ENCODE measurements at regions not wholly inside any gene's neighbourhood (a gene's known extent, or its start where the extent isn't known, plus 50 kb on each side); places are given as distances from the start of the nearest gene placed in this dataset.

DNA sequence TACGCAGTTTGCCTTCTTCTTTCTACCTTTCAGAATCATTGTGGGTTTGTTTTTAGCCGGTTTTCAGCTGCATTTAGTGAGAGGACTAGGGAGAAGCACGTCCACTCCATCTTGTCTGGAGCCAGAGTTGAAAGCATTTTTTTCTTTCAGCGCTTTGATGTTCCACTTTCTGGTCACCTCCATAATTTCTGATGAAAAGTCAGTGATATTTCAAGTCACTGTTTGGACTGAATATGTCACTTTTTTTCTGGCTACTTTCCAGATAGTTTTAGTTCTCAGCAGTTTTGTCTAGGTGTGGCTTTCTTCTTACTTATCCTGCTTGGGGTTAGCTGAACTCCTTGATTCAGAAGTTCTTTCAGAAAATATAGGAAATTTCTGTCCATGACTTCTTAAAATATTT, 123.9 kb upstream of the IER5L start:
- TF ChIP-seq, protein P1, sequence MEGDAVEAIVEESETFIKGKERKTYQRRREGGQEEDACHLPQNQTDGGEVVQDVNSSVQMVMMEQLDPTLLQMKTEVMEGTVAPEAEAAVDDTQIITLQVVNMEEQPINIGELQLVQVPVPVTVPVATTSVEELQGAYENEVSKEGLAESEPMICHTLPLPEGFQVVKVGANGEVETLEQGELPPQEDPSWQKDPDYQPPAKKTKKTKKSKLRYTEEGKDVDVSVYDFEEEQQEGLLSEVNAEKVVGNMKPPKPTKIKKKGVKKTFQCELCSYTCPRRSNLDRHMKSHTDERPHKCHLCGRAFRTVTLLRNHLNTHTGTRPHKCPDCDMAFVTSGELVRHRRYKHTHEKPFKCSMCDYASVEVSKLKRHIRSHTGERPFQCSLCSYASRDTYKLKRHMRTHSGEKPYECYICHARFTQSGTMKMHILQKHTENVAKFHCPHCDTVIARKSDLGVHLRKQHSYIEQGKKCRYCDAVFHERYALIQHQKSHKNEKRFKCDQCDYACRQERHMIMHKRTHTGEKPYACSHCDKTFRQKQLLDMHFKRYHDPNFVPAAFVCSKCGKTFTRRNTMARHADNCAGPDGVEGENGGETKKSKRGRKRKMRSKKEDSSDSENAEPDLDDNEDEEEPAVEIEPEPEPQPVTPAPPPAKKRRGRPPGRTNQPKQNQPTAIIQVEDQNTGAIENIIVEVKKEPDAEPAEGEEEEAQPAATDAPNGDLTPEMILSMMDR (IDR thresholded peaks at IDR 0.05; ENCODE audit: low read depth, low read length, missing input control): no peak
- no peak for TF ChIP-seq EGR1 (IDR thresholded peaks at IDR 0.05; ENCODE audit: low read depth in 2 of 2)
- TF ChIP-seq, protein P2, sequence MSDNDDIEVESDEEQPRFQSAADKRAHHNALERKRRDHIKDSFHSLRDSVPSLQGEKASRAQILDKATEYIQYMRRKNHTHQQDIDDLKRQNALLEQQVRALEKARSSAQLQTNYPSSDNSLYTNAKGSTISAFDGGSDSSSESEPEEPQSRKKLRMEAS (IDR thresholded peaks at IDR 0.05): no peak
- TF ChIP-seq RAD21 (IDR thresholded peaks at IDR 0.05): no peak
- no peak for TF ChIP-seq JUND (IDR thresholded peaks at IDR 0.05)
- TF ChIP-seq, protein P3, sequence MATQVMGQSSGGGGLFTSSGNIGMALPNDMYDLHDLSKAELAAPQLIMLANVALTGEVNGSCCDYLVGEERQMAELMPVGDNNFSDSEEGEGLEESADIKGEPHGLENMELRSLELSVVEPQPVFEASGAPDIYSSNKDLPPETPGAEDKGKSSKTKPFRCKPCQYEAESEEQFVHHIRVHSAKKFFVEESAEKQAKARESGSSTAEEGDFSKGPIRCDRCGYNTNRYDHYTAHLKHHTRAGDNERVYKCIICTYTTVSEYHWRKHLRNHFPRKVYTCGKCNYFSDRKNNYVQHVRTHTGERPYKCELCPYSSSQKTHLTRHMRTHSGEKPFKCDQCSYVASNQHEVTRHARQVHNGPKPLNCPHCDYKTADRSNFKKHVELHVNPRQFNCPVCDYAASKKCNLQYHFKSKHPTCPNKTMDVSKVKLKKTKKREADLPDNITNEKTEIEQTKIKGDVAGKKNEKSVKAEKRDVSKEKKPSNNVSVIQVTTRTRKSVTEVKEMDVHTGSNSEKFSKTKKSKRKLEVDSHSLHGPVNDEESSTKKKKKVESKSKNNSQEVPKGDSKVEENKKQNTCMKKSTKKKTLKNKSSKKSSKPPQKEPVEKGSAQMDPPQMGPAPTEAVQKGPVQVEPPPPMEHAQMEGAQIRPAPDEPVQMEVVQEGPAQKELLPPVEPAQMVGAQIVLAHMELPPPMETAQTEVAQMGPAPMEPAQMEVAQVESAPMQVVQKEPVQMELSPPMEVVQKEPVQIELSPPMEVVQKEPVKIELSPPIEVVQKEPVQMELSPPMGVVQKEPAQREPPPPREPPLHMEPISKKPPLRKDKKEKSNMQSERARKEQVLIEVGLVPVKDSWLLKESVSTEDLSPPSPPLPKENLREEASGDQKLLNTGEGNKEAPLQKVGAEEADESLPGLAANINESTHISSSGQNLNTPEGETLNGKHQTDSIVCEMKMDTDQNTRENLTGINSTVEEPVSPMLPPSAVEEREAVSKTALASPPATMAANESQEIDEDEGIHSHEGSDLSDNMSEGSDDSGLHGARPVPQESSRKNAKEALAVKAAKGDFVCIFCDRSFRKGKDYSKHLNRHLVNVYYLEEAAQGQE (IDR thresholded peaks at IDR 0.05): no peak
- no peak for TF ChIP-seq FOXA1 (IDR thresholded peaks at IDR 0.05)
- no peak for TF ChIP-seq TAF1 (conservative IDR thresholded peaks at IDR 0.05)
- TF ChIP-seq YY1 (IDR thresholded peaks at IDR 0.05): no peak
- TF ChIP-seq, protein P4, sequence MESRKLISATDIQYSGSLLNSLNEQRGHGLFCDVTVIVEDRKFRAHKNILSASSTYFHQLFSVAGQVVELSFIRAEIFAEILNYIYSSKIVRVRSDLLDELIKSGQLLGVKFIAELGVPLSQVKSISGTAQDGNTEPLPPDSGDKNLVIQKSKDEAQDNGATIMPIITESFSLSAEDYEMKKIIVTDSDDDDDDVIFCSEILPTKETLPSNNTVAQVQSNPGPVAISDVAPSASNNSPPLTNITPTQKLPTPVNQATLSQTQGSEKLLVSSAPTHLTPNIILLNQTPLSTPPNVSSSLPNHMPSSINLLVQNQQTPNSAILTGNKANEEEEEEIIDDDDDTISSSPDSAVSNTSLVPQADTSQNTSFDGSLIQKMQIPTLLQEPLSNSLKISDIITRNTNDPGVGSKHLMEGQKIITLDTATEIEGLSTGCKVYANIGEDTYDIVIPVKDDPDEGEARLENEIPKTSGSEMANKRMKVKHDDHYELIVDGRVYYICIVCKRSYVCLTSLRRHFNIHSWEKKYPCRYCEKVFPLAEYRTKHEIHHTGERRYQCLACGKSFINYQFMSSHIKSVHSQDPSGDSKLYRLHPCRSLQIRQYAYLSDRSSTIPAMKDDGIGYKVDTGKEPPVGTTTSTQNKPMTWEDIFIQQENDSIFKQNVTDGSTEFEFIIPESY (IDR thresholded peaks at IDR 0.05): no peak
